NB4 (cell line): ENCODE measurements at regions not wholly inside any gene's neighbourhood (a gene's known extent, or its start where the extent isn't known, plus 50 kb on each side); places are given as distances from the start of the nearest gene placed in this dataset.
"Not testable (repeated sequence)": the region's sequence is repeated elsewhere in the genome, so short reads cannot be mapped to it uniquely, and the experiment has no call there.

Experiments used
- DNase-seq: peaks from one replicate; pipeline ENCODE4 v3.0.0; 2010; ENCODE audit warnings: low read depth
- H3K4me3 ChIP-seq: one replicate; pipeline ENCODE4 v1.5.1; 2011; ENCODE audit warnings: mild to moderate bottlenecking, low read depth, low read length, moderate library complexity
- CTCF ChIP-seq: IDR thresholded peaks from one replicate; pipeline ENCODE4 v1.5.1; 2012; ENCODE audit warnings: low read depth, low read length
- MAX ChIP-seq: IDR thresholded peaks from 2 replicates; pipeline ENCODE4 v1.6.1; 2011; ENCODE audit warnings: low read depth, low read length
- MYC ChIP-seq: IDR thresholded peaks from 2 replicates; pipeline ENCODE4 v1.6.1; 2011; ENCODE audit warnings: low read depth, low read length
- POLR2A ChIP-seq: IDR thresholded peaks from 2 replicates; pipeline ENCODE4 v1.6.1; 2011; ENCODE audit warnings: mild to moderate bottlenecking; ENCODE audit not compliant: insufficient read length; ENCODE audit errors: extremely low read depth

DNA sequence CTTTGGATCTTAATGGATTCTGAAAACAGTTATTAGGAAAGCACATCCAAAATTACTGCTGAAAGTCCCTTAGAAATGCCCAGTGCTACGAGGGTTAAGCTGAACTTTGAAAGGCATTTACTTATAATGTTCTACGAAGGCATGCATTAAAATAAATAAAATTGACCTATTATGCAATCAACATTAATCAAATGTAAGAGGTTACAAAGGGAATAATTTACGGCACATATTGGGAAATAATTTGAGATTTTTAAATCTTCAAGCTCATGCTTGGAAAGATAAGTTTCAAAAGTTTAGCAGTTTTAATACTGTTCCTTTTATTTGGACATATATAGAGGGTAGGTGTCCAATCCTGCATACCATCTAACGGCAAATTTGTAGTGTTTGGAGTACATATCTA is 1564.1 kb upstream of the DDX18 start:
- TF ChIP-seq MAX = no peak
- no peak for TF ChIP-seq MYC
- no peak for TF ChIP-seq POLR2A
- TF ChIP-seq CTCF = no peak
- H3K4me3 ChIP-seq = no peak overlapping the region
- DNase-seq = no peak

GRCh38 chr2:116264872-116265271 is 1549.6 kb upstream of the DDX18 start:
- TF ChIP-seq MYC (no peak), CTCF (no peak), MAX (no peak), POLR2A (no peak)
- DNase-seq = no peak
- H3K4me3 ChIP-seq = no peak overlapping the region

- no peak for TF ChIP-seq MAX
- DNase-seq = no peak
- H3K4me3 ChIP-seq = no peak overlapping the region
Observed at GRCh38 chr2:116269040-116269439, 1545.5 kb upstream of the DDX18 start.

DNA sequence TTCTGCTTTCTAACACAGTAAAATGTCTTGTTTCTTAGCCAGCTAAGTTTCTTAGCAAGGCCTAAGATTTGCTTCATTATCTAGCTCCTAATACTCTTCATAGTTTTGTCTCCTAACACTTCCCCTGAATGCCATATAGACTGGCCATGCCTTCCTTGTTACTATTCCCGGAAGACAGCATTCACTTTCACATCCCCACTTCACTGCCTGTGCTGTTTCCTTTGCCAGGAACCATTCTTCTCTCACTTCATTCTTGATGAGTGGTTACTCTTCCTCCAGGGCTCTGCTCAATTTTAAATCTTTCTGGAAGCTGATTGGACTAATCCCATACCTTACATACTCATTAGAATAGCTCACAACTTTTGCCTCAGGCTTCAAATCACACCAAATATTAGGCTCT is 1510.2 kb upstream of the DDX18 start:
- DNase-seq = no peak
- no peak overlapping the region for H3K4me3 ChIP-seq
- TF ChIP-seq POLR2A (no peak), MYC (no peak), CTCF (no peak), MAX (no peak)

- TF ChIP-seq CTCF (no peak), POLR2A (no peak), MYC (no peak), MAX (no peak)
- no peak for DNase-seq
- H3K4me3 ChIP-seq = no peak overlapping the region
Observed at GRCh38 chr2:116317111-116317510, 1497.4 kb upstream of the DDX18 start.

- DNase-seq, H3K4me3 ChIP-seq: not testable (repeated sequence)
Observed at GRCh38 chr2:116318551-116318950, 1495.9 kb upstream of the DDX18 start.

DNA sequence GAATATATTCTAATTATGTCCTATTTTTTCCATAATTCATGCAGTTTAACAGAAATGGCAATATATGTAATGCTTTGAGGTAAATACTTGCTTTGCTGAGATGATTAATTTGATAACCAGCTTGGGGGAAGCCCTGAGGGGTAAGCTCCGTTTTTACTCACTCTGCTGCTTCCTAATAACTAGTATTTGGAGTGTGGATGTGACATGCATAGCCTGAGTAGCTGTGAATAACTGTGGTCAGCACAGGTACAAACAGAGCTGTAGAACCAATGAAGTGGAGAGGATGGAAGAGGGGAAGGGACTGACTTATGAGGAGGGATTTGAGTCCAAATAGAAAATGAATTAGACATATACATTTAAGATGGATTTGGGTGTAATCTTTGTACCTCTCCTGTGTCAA is 1495.5 kb upstream of the DDX18 start:
- TF ChIP-seq CTCF (no peak), POLR2A (no peak), MYC (no peak), MAX (no peak)
- DNase-seq = no peak
- H3K4me3 ChIP-seq = no peak overlapping the region
